Neural crest cell (in vitro differentiated cells): ENCODE measurements at regions not wholly inside any gene's neighbourhood (a gene's known extent, or its start where the extent isn't known, plus 50 kb on each side); places are given as distances from the start of the nearest gene placed in this dataset.

Source experiments
- DNase-seq: peaks from one replicate; pipeline ENCODE4 v3.0.0; 2021; ENCODE audit warnings: low read depth, mixed read lengths, low spot score
- H3K27ac Mint-ChIP-seq: one replicate; pipeline ENCODE4 v1.8.0; 2021; ENCODE audit warnings: mild to moderate bottlenecking, mixed read lengths; ENCODE audit not compliant: unreplicated experiment
- H3K27me3 Mint-ChIP-seq: 2 replicates; pipeline ENCODE4 v1.8.0; 2021; ENCODE audit warnings: low read depth, mild to moderate bottlenecking, mixed read lengths
- H3K36me3 Mint-ChIP-seq: 2 replicates; pipeline ENCODE4 v1.8.0; 2021; ENCODE audit warnings: low read depth, mild to moderate bottlenecking, mixed read lengths
- H3K4me1 Mint-ChIP-seq: 2 replicates; pipeline ENCODE4 v1.8.0; 2021; ENCODE audit warnings: mixed read lengths
- H3K4me3 Mint-ChIP-seq: one replicate; pipeline ENCODE4 v1.8.0; 2021; ENCODE audit warnings: mild to moderate bottlenecking, mixed read lengths
- H3K9me3 Mint-ChIP-seq: 2 replicates; pipeline ENCODE4 v1.8.0; 2021; ENCODE audit warnings: mixed read lengths
- TF ChIP-seq, protein P1 (sequence below): fragments of 200-600 bp; sonication (generic); conservative IDR thresholded peaks from 2 replicates; pipeline ENCODE4 v1.5.0; 2021; ENCODE audit warnings: antibody characterized with exemption, mild to moderate bottlenecking

DNA sequence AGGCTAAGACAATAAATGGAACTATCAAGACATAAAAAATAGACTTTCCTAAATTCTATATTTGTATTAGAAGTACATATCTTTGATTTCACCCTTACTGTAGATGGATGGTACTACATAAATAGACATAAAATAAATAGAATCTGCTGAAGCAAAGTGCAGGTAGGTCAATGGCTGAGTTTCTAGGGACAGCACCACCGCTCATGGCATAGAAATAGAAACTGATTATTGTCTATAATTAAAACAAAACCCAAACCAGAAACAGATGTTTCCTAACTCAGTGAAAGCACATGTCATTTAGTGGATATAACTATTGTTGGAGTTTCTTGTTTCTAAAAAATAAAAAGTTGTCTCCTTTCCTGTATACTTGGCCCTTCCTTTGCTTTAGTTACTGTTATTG lies 387.3 kb upstream of the ADGRL3 start:
- DNase-seq: no peak
- H3K36me3 Mint-ChIP-seq: no peaks in the 10 kb centered on the region
- H3K27ac Mint-ChIP-seq: no peak overlapping the region
- TF ChIP-seq, protein P1, sequence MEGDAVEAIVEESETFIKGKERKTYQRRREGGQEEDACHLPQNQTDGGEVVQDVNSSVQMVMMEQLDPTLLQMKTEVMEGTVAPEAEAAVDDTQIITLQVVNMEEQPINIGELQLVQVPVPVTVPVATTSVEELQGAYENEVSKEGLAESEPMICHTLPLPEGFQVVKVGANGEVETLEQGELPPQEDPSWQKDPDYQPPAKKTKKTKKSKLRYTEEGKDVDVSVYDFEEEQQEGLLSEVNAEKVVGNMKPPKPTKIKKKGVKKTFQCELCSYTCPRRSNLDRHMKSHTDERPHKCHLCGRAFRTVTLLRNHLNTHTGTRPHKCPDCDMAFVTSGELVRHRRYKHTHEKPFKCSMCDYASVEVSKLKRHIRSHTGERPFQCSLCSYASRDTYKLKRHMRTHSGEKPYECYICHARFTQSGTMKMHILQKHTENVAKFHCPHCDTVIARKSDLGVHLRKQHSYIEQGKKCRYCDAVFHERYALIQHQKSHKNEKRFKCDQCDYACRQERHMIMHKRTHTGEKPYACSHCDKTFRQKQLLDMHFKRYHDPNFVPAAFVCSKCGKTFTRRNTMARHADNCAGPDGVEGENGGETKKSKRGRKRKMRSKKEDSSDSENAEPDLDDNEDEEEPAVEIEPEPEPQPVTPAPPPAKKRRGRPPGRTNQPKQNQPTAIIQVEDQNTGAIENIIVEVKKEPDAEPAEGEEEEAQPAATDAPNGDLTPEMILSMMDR: no peak
- no peak overlapping the region for H3K4me3 Mint-ChIP-seq
- H3K9me3 Mint-ChIP-seq: peaks cover 5% of the 10 kb centered on the region
- H3K4me1 Mint-ChIP-seq: peaks cover 6% of the 10 kb centered on the region
- no peaks in the 10 kb centered on the region for H3K27me3 Mint-ChIP-seq

DNA sequence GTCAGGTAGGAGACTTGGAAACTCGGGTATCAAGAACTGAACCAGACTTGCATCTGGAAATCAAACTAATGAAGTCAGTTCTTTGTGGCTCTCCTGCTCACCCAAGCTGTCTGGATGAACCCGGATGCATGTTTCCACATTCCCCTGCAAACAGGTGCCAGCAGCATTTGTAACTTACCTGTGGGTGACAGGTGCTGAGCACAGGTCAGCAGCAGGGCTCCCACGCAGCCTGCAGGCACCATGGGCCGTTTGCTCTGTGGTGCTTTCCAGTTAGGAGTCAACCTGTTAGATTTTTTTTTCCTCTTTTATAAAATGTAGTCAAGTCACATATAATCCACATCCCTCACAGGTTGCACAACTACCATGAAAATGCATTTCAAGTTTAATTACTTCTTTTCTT lies 385.6 kb upstream of the ADGRL3 start:
- no peaks in the 10 kb centered on the region for H3K4me1 Mint-ChIP-seq

DNA sequence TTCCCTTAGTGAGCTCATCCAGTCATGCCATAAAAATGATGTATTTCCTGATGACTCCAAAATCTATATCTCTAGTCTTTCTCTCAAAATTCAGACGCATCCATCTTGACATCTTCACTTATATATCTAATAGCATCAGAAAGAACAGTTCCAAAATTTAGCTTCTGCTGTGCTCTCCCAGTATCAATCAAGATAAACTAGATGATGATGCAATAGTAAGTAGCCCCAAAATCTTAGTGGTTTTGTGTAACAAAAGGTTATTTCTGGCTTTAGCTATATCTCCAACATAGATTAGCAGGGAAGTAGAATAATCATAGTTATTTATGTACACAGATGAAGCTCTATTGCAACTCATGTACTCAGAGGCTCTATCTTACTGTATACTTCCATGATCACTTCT lies 382.5 kb upstream of the ADGRL3 start:
- Mint-ChIP-seq H3K27ac (no peak overlapping the region), H3K36me3 (no peaks in the 10 kb centered on the region), H3K27me3 (no peaks in the 10 kb centered on the region), H3K9me3 (peaks cover 2% of the 10 kb centered on the region), H3K4me3 (no peak overlapping the region), H3K4me1 (no peaks in the 10 kb centered on the region)
- no peak for DNase-seq
- TF ChIP-seq, protein P1: no peak

More for the DNA sequence above, 385.6 kb upstream of the ADGRL3 start:
- Mint-ChIP-seq H3K4me3 (no peak overlapping the region), H3K36me3 (no peaks in the 10 kb centered on the region), H3K27me3 (no peaks in the 10 kb centered on the region), H3K27ac (no peak overlapping the region), H3K9me3 (peaks cover 5% of the 10 kb centered on the region)
- no peak for DNase-seq
- TF ChIP-seq, protein P1: no peak

DNA sequence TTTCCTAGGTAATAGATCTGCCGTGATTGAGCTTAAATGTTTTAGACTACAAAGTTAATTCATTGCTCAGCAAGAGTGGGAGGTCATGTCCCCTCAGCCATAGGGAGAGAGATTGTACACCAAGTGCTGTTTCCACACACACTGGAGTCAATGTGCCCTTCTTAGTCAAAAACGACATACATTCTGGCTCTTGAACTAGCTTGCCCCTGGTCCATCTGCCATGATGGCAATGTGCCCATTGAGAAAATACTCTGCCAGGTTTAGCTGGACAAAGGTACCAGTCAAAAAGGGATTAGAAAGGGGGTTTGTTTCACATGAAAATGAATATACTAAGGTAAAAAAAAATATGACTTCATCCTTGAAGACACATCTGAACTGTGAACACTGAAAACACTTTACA lies 377.1 kb upstream of the ADGRL3 start:
- no peaks in the 10 kb centered on the region for H3K27me3 Mint-ChIP-seq
- peaks cover 8% of the 10 kb centered on the region for H3K9me3 Mint-ChIP-seq
- no peak overlapping the region for H3K4me3 Mint-ChIP-seq
- no peaks in the 10 kb centered on the region for H3K4me1 Mint-ChIP-seq
- TF ChIP-seq, protein P1: no peak
- no peak for DNase-seq
- H3K27ac Mint-ChIP-seq: no peak overlapping the region
- no peaks in the 10 kb centered on the region for H3K36me3 Mint-ChIP-seq

DNA sequence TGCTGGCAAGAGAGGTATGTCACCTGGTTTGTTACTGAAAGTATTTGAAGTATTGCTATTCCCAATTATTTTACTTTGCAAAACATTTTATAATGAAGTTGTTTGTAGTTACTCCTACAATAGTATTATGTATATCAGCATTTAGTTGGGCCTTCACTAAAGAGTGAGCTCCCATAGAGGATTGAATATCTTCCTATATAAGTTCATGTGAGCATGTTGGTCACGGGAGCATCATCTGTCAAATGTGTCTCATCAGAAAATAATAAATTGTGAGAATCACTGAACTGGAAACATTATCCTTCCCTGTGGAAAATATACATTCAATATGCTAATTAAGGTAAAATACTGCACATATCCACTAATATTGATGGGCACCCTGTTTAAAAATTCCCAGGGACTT lies 360.1 kb upstream of the ADGRL3 start:
- peaks cover 4% of the 10 kb centered on the region for H3K36me3 Mint-ChIP-seq
- no peaks in the 10 kb centered on the region for H3K4me1 Mint-ChIP-seq
- peaks cover 5% of the 10 kb centered on the region for H3K9me3 Mint-ChIP-seq
- no peak for DNase-seq
- no peak overlapping the region for H3K4me3 Mint-ChIP-seq
- H3K27ac Mint-ChIP-seq: no peak overlapping the region
- H3K27me3 Mint-ChIP-seq: no peaks in the 10 kb centered on the region
- TF ChIP-seq, protein P1: no peak

DNA sequence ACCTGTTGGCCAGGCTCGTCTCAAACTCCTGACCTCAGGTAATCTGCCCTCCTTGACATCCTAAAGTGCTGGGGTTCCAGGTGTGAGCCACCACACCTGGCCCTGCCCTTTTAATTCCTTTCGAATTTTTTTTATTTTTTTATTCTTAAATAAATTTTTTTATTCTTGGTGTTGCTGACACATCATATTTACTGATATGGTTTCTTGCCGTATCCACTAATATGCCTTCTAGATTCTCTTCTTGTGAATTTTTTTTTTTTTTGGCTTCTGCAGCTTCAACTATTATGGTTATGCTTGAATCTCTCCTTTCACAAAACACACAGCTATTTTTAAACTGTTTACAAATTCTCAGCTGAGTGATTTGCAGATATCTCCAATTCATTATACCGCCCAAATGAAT lies 353.4 kb upstream of the ADGRL3 start:
- Mint-ChIP-seq H3K27me3 (no peaks in the 10 kb centered on the region), H3K27ac (no peak overlapping the region), H3K4me1 (no peaks in the 10 kb centered on the region), H3K4me3 (no peak overlapping the region), H3K36me3 (peaks cover under 1% of the 10 kb centered on the region), H3K9me3 (peaks cover under 1% of the 10 kb centered on the region)
- DNase-seq: no peak
- TF ChIP-seq, protein P1: no peak
